GM10266 (cell line): ENCODE measurements at regions not wholly inside any gene's neighbourhood (a gene's known extent, or its start where the extent isn't known, plus 50 kb on each side); places are given as distances from the start of the nearest gene placed in this dataset.

Experiments
- DNase-seq: peaks from one replicate; pipeline ENCODE4 v3.0.0; 2012; ENCODE audit errors: extremely low spot score
- TF ChIP-seq, protein P1 (sequence below): IDR thresholded peaks from 2 replicates; pipeline ENCODE4 v1.5.1; 2012; ENCODE audit warnings: mild to moderate bottlenecking, low read depth; ENCODE audit not compliant: control insufficient read depth, insufficient read depth; ENCODE audit errors: missing control alignments

DNA sequence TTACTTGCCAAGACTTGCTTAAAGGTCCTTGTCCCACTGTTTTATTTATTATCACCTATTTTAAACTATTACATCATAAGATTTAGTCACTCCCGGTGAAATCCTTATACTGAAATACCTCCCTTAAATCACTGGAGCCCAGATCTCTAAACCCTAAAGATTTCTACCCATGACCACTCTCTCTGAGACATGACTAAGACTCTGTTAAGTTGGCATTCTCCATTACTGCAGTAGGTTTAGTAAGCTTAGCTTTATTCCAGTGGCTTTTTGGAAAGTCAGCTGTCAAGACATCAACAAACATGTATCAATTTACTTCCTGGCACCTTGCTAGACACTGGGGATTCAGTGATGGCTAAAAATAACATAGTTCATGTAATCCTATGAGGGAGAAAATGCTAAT is 874.2 kb downstream of the KCNMA1 start:
- no peak for DNase-seq
- TF ChIP-seq, protein P1, sequence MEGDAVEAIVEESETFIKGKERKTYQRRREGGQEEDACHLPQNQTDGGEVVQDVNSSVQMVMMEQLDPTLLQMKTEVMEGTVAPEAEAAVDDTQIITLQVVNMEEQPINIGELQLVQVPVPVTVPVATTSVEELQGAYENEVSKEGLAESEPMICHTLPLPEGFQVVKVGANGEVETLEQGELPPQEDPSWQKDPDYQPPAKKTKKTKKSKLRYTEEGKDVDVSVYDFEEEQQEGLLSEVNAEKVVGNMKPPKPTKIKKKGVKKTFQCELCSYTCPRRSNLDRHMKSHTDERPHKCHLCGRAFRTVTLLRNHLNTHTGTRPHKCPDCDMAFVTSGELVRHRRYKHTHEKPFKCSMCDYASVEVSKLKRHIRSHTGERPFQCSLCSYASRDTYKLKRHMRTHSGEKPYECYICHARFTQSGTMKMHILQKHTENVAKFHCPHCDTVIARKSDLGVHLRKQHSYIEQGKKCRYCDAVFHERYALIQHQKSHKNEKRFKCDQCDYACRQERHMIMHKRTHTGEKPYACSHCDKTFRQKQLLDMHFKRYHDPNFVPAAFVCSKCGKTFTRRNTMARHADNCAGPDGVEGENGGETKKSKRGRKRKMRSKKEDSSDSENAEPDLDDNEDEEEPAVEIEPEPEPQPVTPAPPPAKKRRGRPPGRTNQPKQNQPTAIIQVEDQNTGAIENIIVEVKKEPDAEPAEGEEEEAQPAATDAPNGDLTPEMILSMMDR = no peak

DNA sequence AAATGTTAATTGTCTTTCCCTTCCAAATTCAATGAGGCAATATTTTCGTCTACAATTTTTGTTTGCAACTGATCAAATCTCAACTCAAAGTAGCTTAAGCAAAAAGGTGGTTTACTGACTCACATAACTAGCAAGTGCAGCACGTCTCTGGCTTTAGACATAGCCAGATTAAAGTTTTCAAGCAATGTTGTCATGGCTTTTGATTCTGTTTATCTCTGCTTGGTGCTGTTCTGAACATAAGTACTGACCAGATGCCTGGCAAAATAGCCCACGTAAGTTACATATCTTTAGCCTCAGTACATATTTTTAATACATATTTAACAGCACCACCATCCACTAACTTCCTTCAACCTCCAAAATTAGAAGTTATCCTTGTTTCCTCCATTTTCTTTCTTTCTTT is 877.9 kb downstream of the KCNMA1 start:
- TF ChIP-seq, protein P1 = no peak
- no peak for DNase-seq

DNA sequence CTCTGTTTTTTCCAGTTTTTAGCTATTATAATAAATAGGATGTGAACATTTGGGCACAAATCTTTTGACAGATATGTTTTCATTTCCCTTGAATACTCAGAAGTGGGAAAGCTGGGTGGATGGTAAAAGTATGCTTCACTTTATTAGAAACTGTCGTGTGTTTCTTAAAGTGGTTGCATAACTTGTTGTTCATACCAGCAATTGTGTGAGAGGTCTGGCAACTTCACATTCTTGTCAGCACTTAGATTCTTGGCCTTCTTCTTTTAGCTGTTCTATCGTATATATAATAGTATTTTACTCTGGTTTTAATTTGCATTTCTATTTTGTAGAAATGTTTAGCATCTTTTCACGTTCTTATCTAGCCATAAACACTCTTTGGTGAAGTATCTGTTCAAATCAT is 894.4 kb downstream of the KCNMA1 start:
- TF ChIP-seq, protein P1 = no peak
- DNase-seq = no peak

DNA sequence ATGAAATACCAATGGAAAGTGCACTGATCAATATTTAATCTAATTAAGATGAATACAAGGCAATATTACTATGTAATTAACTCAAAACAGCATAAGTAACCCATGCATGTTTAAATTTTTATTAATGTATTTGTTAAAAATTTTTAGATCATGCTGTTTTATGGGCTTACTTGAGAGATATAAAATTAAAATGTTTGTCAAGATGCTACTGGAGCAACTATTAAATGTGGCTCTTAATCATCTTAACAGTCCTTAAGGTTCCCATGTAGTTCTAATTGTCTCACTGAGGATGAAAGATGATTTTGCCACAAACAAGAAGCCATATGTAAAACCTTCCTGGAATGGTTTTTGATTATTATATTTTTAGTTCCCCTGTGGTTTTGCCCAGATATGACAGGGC is 897.1 kb downstream of the KCNMA1 start:
- TF ChIP-seq, protein P1 = no peak
- no peak for DNase-seq

DNA sequence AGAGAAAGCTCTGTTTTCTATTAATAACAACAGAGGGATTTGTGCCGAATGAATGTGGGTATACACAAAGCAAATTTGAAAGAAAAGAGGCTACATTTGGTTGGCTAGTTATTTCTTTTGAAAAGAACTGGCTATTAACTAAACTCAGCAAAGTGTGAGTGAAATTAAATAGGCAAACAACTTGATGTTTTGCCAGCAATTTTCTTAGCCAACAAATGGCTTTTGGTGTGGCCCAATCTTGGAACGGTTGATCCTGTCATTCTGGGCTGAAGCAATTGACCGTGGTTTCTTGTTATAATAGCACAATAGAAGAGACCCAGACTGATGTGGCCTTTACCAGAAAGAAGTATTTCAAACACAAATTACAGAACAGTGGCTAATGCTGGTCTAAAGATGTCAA is 898.6 kb downstream of the KCNMA1 start:
- TF ChIP-seq, protein P1 = no peak
- DNase-seq = no peak

DNA sequence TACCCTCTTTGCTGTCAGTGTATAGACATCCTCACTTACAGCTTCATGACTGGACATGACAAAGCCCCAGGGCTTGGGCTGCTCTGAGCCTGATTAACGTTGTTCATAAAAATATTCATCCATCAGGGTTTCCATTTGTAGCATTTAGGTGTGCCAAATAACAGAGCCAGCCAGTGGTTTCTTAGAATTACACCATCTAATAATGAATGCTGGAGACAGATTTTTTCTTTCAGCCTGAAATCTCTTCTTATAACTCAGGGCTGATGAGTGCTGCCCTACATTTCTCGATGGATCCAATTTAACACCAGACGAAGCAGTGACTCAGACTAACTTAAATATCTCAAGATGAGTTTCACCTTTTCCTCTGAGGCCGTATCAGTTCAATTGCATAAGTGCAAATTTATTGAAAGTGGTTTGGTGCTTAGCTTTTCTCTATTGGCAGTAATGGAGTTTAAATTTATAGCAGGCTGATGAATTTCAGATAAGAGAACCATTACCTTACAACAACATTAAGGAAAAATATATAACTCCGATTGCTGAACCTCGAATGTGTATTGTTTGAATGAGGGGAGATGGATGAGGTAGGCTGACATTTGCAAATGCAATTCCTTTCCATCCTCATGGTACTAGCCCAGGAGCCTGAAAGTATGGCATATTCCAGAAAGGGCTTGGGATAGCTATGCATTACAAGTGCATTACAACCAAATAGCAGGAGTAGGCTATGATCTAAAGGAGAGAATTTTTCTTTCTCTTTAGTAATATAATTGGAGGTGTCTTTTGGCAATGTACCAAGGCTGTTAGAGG is 900.6 kb downstream of the KCNMA1 start:
- TF ChIP-seq, protein P1 = no peak
- no peak for DNase-seq

DNA sequence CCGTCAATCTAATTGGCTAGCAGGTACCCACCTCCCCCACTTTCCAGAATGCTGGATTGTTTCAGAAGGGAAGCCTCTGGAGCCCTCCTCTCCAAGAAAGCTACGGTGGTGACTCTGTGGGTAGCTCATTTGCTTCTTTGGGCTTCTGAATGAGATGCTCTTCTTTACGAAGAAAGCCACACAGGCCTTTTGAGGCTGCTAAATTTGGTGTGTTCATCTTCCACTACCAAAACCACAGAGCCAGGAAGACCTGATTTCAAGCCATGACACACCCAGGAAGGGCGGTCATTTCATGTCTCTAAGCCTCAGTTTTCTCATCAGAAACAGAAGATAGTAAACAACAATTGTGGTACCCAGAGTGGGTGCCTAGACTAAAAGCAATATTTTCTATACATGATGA is 901.2 kb downstream of the KCNMA1 start:
- TF ChIP-seq, protein P1 = no peak
- no peak for DNase-seq
